SKM-1 (cell line): ENCODE measurements at regions not wholly inside any gene's neighbourhood (a gene's known extent, or its start where the extent isn't known, plus 50 kb on each side); places are given as distances from the start of the nearest gene placed in this dataset.
"Not testable (repeated sequence)": the region's sequence is repeated elsewhere in the genome, so short reads cannot be mapped to it uniquely, and the experiment has no call there.

Experiments
- DNase-seq: peaks from one replicate; lab custom pipeline; 2025; ENCODE audit not compliant: unreplicated experiment; lab: John Stamatoyannopoulos, UW

DNA sequence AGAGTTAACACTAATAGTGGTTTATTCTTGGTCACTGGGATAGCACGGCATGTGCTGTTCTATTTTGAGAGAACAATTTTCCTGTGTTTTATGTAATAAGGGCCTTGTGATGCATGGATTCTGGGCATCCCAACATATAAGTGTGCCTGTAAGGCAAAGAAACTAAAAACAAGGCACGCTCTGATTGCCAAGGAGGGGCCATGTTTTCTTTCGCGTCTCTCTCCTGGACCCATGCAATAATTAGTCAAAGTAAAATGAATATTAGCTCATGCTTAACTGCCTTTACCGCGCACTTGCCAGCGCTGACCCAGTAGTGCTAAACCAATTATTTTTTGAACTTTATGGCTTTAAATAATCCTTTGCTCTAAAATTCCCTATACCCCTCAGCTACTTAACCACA lies 140.9 kb downstream of the PSAT1 start:
- DNase-seq, result no peak

DNA sequence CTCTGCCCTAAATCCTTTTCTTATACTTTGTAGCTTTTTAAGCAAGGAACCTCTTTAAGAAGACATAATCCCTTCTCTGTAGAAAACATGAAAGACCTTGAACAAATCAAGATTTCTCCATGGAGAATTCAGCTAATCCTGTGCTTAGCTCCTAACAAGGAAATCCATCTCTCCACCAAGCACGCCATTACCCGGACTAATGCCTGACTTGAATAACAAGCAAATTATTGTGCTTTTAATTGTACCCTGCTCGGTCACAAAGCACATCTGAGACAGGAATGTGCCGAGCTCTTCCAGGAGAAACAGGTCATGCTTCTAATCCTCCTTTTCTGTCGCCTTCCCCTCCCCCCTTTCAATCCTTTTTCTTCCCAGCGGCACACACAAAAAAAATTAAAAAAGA lies 141.3 kb downstream of the PSAT1 start:
- no peak for DNase-seq

DNA sequence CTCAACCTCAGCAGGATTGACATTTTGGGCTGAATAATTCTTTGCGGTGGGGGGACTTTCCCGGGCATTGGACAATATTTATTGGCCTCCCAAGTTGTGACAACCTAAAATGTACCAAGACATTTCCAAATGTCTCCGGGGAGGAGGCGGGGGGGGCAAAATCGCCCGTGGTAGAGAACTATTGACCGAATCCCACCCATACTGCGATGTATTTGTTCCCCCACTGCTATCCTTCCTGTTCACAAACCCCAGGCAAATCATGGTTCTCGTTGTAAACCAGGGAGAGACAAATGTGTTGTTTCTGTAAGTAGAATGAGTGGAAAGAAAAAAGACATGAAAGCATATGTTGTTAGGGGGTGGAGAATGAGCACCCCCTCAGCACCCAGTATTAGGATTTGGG lies 141.9 kb downstream of the PSAT1 start:
- no peak for DNase-seq

DNA sequence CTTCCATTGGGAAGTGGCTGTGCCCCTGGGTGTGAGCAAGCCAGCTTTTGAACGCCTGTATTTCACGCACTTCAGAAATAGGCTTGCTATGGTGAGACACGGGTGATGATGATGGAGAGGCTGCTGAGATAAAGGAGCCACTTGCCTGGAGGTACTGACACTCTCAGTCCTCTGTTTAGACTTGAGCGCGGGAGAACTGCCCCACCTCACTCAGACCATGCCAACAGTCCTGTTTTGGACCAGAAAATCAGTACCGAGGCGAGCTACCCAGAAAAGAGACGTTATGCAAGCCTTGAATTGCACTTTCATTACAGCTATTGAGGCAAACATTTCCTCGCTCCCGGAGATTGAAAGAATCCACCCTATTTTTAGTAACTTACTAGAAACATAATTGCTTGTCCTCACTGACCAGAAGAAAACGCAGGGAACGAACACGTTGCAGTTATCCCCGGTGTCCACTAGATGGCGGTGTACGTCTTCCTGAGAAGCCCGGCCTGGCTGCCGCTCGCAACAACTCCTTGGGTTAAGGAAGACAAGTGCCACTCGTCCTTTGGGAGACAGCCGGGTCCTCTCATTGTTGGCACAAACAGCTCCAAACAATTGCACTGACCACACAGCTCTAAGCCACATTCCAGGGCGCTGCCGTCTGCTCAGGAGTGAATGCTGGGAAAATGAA lies 142.4 kb downstream of the PSAT1 start:
- peak; percentile 5 for DNase-seq

DNA sequence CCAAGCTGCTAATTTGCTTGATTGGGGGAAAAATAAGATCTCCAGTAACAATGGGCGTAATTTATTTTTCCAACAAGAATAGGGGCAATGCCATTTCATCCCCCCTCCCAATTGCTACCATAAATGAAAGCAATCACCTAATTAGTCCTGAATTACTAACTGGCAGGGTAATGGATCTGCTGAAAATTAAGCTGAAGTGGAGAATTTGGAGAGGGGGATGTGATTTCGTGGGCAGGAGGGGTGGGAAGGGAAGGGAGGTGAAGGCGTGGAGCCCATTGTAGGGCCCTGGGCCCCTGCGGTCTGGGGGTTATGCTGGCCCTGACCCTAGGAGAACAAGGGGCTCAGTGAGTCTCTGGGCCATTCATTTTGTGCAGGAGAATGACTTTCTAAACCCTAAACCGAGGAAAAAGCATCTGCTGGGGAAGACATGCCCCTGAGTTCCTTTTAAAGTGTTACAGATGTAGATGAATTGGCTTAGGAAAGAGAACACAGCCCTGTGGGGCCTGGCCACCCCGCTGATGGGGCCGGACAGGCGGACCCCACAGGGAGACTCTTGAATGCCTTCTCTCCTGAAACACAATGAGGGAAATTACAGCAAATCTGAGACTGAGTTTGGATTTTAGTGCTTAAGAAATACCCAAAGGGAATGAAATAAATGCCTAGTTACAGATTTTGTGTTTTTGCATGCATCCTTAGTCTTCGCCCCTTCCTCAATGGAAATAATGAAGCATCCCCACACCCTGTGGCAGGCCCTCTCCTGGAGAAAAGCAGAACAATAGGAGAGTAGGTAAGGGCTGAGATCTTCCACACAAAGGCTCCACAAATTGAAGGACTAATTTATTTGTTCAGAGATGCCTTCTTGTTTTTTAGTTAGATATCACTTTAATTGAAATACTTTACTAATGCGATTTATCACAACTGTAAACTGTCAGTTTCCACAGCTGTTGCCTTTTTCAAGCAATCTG lies 143.2 kb downstream of the PSAT1 start:
- DNase-seq, result no peak

DNA sequence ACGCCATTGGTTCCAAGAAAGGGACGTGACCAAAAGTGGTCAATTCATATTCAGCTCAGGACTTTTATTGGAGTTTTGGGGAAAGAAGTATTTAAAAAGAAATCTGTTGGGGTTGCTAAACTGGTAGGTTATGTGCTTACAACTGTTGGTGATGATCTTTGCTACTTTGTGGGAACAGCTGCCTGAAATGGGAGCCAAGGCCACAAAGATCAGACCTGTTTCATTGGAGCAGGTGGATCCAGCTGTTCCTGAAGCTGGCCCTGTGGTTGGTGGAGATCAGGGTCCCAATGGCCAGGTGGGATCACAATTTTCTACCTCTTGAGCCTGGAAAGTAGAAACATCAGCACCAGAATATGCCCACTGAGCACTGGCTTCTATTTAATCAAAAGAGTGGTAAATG lies 144.5 kb downstream of the PSAT1 start:
- DNase-seq, result no peak

DNA sequence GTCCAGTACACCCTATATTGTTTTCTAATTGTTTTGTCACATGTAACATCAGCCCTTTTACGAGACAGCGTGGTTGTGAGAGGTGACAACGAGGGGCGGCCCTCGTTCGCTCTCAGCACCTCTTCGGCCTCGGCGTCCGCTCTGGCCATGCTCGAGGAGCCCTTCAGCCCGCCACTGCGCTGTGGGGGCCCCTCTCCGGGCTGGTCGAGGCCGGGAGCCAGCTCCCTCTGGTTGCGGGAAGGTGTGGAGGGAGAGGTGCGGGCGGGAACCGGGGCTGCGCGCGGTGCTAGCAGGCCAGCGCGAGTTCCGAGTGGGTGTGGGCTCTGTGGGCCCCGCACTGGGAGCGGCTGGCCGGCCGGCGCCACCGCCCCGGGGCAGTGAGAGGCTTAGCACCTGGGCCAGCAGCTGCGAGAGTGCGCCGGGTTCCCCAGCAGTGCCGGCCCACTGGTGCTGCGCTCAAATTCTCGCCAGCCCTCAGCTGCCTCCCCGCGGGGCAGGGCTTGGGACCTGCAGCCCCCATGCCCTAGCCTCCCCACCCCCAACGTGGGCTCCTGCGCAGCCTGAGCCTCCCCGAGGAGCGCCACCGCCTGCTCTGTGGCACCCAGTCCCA lies 145.0 kb downstream of the PSAT1 start:
- DNase-seq, result no peak

DNA sequence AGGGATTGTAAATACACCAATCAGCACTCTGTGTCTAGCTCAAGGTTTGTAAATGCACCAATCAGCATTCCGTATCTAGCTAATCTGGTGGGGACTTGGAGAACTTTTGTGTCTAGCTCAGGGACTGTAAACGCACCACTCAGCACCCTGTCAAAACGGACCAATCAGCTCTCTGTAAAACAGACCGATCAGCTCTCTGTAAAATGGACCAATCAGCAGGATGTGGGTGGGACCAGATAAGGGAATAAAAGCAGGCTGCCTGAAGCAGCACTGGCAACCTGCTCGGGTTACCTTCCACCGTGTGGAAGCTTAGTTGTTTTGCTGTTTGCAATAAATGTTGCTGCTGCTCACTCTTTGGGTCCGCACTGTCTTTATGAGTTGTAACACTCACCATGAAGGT lies 145.7 kb downstream of the PSAT1 start:
- DNase-seq, result not testable (repeated sequence)

DNA sequence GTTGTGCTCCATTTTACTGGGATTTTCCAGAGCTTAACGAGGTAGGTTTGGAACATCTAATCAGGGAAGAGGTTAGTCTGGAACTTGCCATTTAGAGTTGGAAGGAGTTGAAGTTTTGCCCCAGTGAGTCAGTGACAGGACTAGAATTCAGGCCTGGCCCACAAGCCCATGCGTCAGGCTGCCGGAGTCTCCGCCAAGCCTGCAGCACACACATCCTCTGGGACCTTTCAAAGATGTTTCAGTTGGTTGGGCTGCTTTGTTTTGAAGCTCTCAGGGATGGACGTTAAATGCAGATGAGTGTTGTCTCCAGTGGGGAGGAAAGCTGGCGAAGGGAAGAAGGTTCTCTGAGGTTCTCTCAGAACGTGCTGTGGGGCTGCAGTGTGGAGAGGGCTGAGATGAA lies 147.0 kb downstream of the PSAT1 start:
- DNase-seq, result no peak

DNA sequence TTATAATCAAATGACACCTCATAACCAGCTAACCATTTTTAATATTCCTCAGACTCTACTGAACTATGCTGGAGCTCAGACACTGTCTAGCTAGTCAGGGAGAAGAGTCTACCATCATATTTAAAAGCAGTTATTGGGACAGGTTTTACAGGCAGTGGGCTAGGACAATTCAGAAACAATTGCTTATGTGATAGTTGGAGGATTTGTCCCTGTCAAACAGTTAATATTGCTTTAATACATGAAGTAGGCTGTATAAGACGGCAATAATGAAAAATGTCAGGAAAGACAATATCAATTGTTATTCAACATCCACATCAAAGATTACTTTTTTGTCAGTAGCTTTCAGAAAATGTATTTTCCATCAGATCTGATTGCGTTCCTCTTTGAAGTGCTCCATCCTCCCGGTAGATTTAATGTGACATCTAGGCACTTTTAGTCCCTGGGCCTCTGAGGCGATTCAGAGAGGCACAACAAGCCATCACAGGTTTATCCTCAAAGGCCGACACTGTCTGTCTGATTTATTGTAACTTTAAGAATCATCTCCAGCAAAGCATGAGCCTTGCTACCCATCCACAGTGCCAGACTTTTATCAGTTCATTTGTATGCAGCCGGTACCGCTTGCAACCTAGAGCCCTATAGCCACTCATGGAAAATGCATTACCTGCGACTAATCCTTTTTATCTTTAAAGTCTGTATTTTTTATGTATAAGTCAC lies 152.2 kb downstream of the PSAT1 start:
- no peak for DNase-seq

DNA sequence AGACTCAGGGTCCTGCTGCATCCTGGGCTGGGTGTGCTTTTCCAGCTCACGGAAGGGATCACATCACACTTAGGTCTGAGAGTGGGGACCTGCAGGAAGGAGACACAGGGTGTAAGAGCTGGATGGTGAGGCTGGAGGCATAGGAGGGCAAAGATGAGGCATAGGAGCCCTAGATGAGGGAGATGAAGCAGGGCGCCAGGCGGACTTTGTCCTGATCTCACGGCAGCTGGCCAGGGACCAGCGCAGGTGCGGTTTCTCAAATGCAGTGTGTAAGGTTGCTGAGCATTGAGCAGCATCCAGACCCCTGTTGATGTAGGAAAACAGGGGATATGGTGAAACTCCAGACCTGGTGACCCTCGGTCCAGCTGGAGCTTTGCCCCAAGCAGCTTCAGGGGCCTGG lies 156.5 kb downstream of the PSAT1 start:
- no peak for DNase-seq

DNA sequence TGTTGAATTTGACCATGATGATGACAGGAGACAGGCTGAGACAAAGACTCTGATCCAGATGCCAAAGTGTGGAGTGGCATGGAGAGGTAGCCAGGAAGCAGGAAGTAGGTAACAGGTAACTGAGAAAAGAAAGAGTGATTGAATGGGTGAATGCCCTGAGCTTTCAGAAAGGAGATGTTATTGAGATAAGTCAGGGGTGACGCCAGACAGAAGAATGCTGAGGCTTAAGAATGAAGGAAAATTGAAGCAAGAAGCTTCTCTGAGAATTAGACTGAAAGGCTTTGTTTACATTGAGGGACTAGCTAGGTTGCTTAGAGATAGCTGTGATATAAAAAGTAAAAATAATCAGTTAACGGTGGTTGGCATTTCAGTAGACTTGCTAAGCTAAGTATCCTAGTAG lies 165.7 kb downstream of the PSAT1 start:
- DNase-seq, result no peak

DNA sequence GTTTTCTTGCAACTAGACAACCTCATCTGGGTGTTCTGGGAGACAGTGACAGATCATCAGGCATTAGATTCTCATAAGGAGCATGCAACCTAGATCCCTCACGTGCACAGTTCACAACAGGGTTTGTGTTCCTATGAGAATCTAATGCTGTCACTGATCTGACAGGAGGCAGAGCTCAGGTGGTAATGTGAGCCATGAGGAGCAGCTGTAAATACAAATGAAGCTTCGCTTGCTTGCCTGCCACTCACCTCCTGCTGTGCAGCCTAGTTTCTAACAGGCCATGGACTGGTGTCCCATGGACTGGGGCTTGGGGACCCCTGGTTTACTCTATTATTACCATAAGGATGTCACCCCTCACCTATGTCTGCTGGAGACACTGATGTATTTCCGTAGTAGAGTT lies 166.8 kb downstream of the PSAT1 start:
- no peak for DNase-seq

DNA sequence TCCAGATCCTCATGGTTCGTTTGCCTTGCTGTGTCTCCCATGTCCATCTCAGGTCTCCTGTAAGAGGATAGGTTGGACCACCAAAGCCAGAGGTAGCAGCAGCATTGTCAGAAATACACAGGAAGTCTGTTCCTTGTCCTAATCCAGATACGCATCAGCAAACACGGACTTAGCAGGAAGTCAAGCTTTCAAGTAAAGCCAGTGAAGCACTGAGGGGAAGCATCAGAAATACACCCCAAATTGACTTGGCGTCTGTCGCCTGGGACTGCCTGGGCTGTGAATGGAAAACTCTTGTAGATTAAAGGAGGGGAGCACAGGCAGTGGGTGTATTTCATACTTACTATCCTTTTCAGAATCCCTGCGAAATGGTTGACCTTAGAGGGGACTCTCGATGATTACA lies 171.3 kb downstream of the PSAT1 start:
- no peak for DNase-seq

DNA sequence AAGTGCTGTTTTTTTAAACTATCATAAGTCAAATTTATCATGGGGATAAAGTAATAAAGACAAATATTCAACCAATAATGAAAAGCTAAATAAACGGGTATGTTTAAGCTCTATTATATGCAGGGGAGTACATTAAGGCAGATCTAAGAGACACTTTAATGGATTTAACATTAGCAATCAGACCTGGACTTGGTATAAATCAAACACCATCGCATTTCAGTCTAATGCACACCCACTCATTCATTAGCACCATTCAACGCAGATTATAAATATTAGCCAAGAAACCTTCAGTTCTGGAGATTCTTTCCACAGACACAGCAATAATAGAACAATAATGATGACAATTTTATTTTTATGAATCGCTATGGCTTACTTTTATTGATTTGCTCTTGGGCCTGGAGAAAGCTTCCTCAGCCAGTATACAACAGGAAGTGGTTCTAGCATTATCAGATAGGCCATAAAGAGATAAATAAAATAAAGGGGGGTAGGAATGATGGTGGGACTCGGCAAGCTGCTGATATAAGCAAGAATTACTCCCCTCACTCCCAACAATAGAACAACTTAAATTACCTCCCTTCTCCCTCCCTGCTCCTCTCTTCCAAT lies 172.2 kb downstream of the PSAT1 start:
- DNase-seq, result no peak

DNA sequence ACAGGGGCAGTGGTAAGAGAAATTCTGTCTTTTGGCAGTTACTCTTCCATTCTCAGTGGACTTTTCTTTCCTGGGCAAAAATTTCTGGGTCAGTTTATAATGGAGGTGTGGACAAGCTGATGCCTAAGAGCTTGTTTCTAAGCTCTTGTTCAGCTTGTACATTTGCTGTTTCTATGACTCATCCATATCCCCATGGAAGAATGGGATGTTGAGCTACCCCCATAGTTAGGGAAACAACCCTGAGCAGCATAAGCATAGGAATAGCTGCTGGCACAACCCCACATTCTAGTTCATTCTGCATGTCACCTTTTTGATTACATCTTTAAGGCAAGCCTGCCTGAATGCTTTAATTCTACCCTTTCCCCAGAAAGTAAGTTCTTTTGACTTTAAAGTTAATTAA lies 173.3 kb downstream of the PSAT1 start:
- DNase-seq, result no peak

DNA sequence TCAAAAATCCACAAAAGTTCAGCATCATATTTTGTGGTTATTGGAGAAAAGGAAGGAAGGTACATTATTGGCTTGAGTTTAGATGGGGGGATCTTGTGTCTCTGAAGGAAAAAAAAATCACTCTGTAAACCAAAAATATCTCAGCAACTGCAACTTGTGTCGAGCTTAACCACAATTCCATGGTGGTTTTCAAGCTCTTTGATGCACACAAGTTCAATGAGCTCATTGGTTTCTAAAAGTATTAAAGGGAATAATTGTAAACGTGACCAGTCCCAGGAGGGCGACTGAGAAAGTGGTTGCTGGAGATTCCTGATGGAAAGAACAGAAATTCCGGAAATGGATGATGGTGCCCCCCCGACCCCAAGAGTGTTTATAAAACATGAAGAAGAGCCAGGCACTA lies 173.8 kb downstream of the PSAT1 start:
- no peak for DNase-seq

DNA sequence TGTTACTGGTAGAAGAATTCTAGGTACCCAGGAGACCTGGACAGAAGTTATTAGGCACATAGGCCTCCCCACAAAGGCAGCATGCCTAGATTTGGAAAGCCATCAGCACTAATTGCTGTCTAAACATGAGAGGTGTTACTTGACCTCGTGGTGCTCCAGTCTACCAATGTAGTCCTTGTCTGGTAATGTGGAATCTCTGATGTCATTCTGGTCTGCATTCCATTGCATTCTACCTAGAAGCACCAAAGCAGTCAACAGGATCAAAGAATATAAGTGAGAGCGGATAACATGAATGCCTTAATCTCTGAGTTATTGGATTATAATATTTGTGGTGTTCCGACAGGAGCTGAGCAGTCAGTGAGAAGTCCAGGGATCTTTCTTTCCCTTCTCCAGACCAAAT lies 175.2 kb downstream of the PSAT1 start:
- no peak for DNase-seq

DNA sequence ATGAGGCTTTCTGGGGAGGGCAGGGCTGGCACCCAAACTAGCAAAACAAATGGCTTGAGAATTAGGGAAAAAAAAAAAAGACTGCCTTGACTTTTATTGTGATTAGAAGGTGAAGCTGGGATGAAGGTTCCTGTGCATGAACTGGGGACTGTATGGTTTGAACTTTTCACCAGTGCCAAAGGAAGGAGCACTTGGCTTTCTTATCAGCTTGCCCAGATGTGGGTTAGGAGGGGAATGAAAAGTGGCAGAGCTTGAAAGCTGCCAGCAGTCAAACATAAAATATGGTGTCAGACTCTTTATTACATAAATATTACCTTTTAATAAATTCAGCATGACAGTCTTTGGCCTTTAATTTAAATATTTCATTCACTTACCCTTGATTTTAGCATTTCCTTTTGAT lies 182.5 kb downstream of the PSAT1 start:
- no peak for DNase-seq

DNA sequence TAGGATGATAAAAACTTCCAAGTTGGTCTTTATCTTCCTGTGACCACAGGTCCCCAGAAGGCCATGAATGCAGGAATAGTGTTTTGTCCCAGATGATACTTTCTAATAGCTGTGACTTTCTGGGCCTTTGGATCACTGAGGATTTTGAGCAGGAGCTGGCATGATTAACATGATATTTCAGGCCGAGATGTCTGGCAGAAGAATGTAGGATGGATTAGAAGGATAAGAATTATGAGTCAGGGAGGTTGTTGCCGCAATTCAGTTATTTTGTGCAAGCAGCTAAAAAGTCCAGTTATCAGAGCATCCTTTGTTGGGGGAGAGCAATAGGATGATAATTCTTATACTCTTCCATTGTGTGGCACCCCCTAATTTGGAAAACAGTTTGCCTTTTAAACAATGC lies 189.7 kb downstream of the PSAT1 start:
- DNase-seq, result no peak

DNA sequence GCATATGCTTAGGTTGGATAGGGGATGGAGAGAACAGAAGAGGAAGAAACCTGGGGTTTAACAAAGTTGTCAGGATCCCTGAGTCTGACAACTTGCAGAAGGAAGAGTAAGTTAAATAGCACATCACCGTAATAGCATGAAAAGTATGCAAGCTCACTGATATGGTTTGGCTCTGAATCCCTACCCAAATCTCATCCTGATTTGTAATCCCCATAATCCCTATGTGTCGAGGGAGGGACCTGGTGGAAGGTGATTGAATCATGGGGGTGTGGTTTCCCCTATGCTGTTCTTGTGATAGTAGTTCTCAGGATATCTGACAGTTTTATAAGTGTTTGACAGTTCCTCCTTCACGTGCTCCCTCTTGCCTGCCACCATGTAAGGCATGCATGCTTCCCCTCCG lies 193.3 kb downstream of the PSAT1 start:
- no peak for DNase-seq
